PC-3 (cell line): ENCODE measurements at regions not wholly inside any gene's neighbourhood (a gene's known extent, or its start where the extent isn't known, plus 50 kb on each side); places are given as distances from the start of the nearest gene placed in this dataset.

Source experiments
- EZH2 ChIP-seq: fragments of 300-600 bp; sonication (generic); IDR thresholded peaks from one replicate; pipeline ENCODE4 v1.6.1; 2017; ENCODE audit warnings: antibody characterized with exemption, mild to moderate bottlenecking, low read length; ENCODE audit not compliant: unreplicated experiment
- TF ChIP-seq, protein P1 (sequence below): fragments of 300-600 bp; sonication (generic); conservative IDR thresholded peaks from 2 replicates; pipeline ENCODE4 v1.5.1; 2017; ENCODE audit warnings: antibody characterized with exemption, low read depth, mild to moderate bottlenecking, low read length

- TF ChIP-seq EZH2: no peak
- TF ChIP-seq, protein P1, sequence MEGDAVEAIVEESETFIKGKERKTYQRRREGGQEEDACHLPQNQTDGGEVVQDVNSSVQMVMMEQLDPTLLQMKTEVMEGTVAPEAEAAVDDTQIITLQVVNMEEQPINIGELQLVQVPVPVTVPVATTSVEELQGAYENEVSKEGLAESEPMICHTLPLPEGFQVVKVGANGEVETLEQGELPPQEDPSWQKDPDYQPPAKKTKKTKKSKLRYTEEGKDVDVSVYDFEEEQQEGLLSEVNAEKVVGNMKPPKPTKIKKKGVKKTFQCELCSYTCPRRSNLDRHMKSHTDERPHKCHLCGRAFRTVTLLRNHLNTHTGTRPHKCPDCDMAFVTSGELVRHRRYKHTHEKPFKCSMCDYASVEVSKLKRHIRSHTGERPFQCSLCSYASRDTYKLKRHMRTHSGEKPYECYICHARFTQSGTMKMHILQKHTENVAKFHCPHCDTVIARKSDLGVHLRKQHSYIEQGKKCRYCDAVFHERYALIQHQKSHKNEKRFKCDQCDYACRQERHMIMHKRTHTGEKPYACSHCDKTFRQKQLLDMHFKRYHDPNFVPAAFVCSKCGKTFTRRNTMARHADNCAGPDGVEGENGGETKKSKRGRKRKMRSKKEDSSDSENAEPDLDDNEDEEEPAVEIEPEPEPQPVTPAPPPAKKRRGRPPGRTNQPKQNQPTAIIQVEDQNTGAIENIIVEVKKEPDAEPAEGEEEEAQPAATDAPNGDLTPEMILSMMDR: no peak
Measured at GRCh38 chr3:159252274-159252673, 450.4 kb downstream of the MFSD1 start.
